G401 (cell line): ENCODE measurements at regions not wholly inside any gene's neighbourhood (a gene's known extent, or its start where the extent isn't known, plus 50 kb on each side); places are given as distances from the start of the nearest gene placed in this dataset.

Source experiments
- DNase-seq: peaks from one replicate; pipeline ENCODE4 v3.0.0-alpha.2; 2015; ENCODE audit warnings: low spot score
- in situ Hi-C: cut with HindIII; loops from 2 replicates; pipeline ENCODE4 v1.10.0; 2016; ENCODE audit warnings: low sequenced_read_pairs, mixed read lengths

DNA sequence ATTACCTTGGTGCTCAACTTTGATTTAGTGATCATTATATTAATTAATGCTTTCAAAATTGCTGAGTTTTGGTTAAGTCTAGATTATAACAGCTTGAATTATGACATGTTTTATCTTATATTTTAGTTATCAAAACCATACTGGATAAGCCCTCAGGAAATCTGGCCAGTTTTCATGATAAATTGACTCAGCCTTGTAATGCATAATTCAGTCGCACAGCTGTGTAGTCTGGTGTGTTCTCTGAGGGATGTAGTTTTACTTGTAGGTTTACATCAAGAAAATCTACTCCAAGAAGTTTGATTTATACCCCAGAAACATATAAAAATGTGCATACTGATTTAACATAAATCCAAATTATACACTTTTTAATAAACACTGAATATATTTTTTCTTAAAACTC is 477.5 kb downstream of the SPRY1 start:
- in situ Hi-C loops: no loop called here
- DNase-seq: no peak

DNA sequence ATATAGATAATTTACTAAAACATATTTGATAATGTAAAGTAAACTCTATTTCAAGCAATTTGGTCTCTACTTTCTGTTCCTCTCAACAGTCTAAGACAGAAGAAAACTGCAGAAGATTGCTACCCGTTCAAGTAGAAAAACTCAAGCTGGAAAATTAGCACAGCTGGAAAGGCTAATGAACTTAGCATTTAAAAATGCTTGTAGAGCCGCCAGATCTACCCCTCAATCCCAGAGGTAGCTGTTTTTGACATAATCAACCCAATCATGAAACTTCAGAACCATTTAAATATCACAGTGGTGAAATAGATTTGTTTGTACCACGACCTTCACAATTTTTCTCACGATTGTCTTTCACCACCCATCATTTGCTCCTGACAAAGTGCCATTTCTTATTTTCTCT is 479.5 kb downstream of the SPRY1 start:
- in situ Hi-C loops: no loop called here
- DNase-seq: no peak

DNA sequence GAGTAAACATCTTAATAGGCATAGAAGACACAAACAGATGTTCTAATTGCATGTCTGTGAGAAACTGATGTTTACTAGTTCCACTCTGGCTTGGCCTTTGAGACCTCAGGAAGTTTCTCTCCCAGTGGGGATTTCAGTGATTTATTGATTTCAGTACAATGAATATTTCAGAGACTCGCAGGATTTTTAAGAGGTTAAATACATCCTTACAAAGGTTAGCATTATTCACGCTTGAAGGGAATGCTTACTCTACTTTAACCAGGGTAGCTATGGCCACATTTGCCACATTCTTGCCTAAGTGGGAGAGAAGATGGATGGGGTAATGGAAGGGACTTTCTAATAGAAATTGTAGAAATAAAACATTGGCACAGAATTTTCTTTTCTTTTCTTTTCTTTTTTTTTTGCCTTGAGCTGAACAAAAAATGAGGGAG is 480.1 kb downstream of the SPRY1 start:
- DNase-seq: peak; percentile 68
- in situ Hi-C loops: no loop called here

DNA sequence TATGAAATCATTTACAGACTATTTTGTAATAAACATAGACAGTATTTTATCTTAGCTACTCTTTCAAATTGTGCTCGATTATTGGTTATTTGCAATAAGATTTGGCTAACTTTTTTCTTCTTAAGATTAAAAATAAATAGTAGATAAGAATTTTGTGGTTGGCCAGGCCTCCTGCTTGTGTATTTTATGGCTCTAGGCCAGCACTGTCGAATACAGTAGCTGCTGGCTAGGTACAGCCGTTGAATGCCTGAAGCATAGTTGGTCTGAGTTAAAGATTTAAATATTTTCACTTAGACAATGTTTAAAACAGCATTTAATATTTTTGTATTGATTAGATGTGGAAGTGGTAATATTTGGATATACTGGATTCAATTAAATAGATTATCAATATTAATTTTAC is 481.0 kb downstream of the SPRY1 start:
- in situ Hi-C loops: no loop called here
- DNase-seq: no peak

DNA sequence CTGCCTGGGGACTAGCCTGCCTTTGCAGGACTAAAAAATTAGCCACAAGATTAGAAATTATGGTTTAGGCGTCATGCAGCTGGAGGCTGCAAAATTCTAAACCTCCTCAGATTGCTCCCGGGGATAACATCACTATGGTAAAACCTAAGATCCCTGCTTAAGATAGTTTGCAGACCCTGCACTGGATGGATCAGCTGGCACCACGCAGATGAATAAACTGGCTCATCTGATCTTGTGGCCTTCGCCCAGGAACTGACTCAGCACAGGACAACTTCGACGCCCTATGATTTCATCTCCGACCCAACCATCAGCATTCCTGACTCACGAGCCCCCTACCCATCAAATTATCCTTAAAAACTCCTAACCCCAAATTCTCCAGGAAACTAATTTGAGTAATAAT is 482.4 kb downstream of the SPRY1 start:
- no peak for DNase-seq
- in situ Hi-C loops: no loop called here

DNA sequence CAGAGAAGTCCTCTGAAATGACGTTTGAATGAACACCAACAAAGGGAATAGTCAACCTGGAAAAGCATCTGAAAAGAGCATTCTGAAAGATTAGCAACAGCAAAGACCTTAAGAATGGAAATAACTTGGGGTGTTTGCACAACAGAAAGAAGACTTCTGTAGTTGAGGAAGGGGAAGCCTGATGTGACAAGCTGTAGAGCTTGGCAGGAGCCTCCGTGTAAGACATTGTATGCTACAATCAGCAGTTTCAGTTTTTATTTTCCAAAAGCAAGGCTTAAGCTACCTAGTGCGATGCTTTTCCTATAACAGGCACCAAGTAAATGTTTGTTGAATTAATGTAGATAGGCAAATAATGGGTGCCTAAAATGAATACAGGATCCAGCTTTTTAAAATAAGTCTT is 484.0 kb downstream of the SPRY1 start:
- in situ Hi-C loops: no loop called here
- DNase-seq: no peak

DNA sequence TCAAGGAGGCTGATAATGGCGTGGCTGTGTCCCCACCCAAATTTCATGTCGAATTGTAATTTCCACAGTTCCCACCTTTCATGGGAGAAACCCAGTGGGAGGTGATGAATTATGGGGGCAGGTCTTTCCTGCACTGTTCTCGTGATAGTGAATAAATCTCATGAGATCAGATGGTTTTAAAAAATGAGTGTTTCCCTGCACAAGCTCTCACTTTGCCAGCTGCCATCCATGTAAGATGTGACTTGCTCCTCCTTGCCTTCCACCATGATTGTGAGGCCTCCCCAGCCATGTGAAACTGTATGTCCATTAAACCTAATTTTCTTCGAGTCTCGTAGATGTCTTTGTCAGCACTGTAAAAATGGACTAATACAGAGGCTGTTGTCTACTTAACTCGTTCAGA is 488.3 kb downstream of the SPRY1 start:
- in situ Hi-C loops: no loop called here
- DNase-seq: no peak

DNA sequence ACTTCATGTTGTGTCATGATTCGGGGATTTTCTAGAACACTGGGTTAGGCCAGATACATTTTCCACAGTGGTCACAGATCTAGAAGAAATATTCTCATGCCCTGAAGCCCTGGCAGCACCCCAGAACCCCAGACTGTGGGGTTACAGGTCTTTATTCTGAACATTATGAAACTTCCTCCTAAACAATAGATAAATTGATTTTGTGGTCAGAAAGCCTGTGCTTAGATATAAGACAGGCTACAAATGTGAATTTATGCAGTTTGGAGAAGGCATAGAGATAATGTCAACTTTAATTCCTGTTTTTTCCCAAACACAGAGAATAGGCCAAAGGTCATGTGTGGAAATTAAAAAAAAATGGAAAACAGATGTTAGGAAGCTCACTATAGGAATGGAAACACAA is 492.9 kb downstream of the SPRY1 start:
- in situ Hi-C loops: no loop called here

DNA sequence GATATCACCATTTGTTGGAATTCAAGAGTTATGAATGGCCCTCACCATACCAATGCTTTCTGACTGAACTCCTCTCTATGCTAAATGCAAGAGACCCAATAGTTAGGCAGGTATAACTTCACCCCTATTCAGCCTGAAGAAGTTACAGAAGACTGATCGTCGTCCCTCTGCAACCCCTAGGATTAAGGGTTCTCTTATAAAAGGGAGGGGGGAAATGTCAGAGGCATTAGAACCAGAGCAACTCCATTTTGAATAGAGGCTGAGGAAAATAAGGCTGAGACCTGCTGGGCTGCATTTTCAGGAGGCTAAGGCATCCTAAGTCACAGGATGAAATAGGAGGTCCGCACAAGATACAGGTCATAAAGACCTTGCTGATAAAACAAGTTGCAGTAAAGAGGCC is 494.3 kb downstream of the SPRY1 start:
- in situ Hi-C loops: no loop called here
- DNase-seq: no peak

More for the DNA sequence above, 492.9 kb downstream of the SPRY1 start:
- no peak for DNase-seq

DNA sequence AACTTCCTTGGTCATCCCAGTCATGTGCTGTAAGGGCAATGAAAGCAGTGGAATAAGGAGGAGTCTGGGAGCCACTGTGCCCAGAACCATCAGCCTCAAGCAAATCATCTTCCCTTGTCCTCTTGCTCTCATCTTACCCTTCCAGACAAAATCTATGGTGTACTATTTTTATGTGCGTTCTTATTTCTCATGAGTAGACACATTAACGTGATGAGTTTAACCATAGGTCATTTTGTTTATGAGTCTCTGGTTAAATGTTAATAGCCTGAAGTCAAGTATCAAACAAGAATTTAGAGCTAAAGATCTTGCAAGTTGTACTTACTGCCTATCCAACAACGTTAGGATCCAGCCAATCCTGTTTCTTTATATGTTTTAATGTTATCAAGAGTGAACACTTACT is 495.3 kb downstream of the SPRY1 start:
- in situ Hi-C loops: no loop called here

DNA sequence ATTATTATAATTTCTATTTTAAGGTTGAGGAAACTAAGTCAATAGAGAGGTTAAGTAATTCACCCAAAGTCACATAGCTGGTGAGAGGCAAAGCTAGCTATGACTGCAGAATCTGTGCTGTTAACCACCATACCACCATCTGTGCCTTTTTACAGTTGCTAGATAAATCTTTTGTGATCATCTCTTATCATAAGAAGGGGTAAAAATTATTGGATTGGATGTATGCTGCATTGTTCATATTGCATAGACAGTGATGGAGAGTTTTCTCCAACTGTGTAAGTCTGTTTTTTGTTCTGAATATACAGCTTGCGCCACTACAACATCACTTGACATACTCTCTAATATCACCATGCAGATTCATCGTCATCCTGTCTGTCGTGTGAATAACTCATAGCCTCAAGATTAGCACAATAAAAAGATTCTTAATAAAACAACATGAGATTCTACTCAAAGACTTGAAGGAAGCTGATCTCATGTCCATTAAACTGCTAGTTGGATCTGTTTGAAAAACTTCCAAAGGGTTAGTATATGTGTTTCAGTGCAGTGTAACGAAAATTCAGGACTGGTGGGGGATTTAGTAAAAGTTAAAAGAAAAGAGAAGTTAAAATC is 495.9 kb downstream of the SPRY1 start:
- in situ Hi-C loops: no loop called here
- DNase-seq: no peak

More for the DNA sequence above, 495.3 kb downstream of the SPRY1 start:
- DNase-seq: no peak

DNA sequence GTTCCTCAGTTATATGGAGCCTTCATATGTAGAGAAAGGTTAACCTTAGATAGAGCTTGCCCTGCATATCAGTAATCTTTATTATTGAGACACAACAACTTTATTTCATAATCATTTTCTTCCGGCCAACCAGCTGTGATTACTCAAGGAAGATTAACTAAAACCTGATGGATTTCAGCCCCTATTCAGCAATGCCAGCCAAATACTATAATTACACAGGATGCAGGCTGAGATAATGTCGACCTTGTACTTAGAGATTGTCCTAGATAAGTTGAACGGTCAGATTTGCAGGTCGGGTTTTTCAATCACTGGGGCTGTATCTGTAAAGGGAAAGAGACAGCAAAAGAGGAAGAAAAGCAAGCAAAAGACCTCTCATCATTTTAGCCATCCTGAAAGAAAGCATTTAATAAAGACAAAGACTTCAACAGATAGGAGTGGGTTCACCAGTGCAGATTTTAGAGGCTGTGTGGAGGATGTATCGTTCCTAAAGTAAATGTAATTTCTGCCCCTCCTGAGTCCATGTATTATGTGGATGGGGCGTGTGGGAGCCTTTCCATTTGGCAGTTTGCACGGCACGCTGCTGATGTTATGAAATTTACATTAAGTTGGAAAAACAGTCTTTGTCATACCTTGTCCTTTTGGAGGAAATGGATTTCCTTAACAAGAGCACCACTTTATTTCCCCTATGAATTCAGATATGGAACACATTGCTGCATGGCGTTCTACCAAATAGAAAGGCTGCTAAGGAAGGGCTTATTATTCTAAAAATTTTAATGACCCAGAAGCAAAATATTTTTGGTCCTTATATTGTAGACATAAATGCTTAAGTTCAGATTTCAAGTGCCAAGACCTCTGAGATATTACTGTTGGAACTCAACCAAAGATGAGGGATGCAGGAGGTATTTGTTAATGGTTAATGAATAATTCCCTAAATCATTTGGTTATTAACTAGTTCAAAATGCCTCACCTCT is 496.7 kb downstream of the SPRY1 start:
- no peak for DNase-seq
- in situ Hi-C loops: no loop called here

DNA sequence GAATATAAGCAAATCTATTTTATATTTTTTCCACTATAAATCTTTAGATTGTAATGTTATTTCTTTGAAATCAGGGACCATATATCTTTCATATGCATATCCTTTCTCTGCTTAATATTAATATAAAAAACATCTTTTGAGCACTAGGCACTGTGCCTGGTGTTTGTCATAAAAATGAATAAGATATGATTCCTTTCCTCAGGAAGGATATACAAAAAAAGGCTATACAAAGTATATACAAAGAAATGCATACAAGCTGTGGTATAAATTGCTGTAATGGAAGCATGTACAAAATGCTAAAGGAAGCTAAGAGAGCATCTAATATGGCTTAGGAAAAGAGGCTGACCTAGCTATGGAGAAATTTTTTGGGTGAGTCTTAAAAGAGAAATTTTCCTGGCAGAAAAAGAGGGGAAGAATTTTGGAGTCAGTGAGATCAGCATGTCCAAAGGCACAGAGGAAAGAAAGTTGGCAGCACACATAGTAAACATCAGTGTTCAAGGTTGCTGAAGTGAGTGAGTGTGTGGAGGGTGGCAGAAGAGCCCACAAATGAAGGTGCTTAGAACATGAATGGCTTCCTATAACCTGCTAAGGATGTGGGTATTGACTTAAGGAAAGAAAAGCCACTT is 500.0 kb downstream of the SPRY1 start:
- DNase-seq: no peak
- in situ Hi-C loops: no loop called here

DNA sequence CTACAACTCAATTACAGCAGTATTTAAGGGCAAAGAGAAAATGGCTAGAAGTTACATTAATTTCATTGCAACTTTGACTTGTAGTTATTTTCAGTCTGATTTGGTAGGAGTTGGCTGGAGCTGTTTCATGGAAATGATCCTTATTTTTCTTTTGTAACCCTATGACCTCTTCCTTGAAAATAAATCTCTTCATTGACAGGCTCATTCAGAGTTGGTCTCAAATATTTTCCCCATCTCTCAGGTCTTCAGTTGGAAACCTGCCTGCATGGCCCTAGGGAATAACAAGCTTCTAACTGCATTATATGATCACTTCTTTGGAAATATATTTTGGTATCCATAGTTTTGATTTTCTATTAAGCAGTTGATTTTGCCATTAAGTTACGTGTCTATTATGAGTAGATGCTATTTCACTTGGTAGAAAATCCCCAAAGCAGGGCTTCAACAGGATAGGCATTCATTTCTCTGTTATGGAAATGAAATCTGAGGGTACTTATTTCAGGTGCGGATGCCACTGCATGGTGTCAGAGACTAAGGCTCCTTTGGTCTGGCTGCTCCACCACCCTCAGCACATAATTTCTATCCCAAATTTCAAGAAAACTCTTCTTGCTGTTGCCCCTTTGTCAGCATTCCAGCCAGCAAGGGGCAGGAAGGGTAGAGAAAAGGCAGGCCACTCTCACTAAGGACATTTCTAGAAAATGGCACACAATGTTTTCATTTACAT is 502.5 kb downstream of the SPRY1 start:
- in situ Hi-C loops: no loop called here
- DNase-seq: no peak

DNA sequence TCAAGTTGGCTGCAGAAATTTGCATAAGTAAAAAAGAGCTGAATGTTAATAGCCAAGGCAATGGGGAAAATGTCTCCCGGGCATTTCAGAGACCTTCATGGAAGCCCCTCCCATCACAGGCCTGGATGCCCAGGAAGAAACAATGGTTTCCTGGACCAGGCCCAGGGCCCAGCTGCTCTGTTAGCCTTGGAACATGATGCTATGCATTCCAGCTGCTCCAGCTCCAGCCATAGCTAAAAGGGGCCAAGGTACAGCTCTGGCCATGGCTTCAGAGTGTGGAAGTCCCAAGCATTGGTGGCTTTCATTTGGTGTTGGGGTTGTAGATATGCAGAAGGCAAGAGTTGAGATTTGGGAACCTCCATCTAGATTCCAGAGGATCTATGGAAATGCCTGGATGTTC is 508.3 kb downstream of the SPRY1 start:
- in situ Hi-C loops: no loop called here
- no peak for DNase-seq

DNA sequence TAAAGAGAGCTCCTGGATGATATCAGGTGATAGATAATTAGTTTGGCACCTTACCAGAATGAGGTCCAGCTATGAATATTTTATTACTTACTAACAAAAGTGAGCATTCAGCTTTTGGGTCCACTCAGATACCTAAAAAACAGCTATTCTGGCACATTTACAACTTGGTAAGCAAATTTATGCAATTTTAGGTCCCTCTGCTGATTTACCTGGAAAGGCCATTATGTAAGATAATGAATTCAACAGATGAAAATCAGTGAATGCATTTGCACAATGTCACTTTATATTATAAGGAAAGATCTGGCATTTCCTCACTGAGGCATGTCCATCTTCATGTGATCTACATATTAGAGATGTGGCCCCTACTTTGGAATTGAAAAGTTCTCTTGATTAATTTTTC is 517.0 kb downstream of the SPRY1 start:
- in situ Hi-C loops: no loop called here
- no peak for DNase-seq

DNA sequence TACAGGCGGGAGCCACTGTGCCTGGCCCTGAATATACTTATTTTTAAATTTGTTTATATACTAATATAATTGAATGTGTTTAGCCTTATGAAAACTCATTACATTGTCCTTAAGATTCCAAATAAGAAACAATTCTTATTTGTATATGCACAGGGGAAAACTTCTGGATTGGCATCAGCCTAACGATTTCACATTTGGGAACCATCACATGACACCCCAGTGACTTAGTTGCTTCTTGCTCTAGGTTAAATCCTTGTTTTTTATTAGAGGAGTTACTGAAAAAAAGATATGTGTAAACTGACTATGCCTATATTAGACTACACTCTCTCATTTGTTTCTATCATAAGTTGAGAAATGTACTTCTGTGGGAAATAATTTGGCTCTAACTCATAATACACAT is 520.2 kb downstream of the SPRY1 start:
- DNase-seq: no peak
- in situ Hi-C loops: no loop called here

DNA sequence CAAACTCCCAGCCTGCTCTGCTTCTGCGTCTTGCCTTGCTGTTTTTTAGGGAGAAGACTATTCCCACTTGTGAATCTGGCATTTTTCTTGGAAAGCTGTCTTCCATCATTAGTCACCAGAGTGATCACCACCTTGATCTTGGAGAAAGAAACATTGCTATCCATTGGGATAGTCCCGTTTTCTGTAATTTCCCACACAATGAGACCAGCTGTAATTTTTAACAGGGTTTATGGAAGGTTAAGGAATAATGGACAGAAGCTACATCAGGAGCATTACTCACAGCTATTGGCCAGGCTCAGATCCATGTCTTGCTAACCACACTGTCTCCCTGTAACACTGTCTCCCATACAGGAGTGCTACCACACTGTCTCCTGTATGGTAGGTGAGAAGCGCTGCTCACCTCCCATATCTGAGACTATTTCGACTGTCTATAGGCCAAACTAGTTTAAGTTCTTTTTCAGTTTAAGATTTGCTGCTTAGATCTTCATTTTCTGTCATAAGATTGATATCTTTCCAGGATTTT is 523.0 kb downstream of the SPRY1 start:
- DNase-seq: no peak

DNA sequence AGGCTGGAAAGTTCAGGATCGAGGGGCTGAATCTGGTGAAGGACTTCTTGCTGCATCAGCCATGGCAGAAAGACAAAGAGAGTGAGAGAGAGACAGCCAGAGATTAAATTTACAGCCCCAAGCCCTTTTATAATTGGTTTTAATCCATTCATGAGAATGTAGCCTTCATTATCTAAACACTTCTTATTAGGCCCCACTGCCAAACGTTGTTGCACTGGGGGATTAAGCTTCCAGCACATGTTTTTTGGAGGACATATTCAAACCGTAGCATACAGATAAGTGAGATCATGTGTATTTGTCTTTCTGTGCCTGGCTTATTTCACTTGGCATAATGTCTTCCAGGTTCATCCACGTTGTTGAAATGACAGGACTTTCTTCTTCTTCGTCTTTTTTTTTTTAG is 524.7 kb downstream of the SPRY1 start:
- no peak for DNase-seq
- in situ Hi-C loops: no loop called here

More for the DNA sequence above, 523.0 kb downstream of the SPRY1 start:
- in situ Hi-C loops: no loop called here
